MM.1S (cell line): ENCODE measurements at regions not wholly inside any gene's neighbourhood (a gene's known extent, or its start where the extent isn't known, plus 50 kb on each side); places are given as distances from the start of the nearest gene placed in this dataset.
"Not testable (repeated sequence)": the region's sequence is repeated elsewhere in the genome, so short reads cannot be mapped to it uniquely, and the experiment has no call there.

Experiments used
- DNase-seq: peaks from one replicate; pipeline ENCODE4 v3.0.0-alpha.2; 2015
- H2AFZ ChIP-seq: fragments of 300-600 bp; sonication (generic); 2 replicates; pipeline ENCODE4 v1.6.0; 2016; ENCODE audit warnings: antibody characterized with exemption, low read length
- H3F3A ChIP-seq: fragments of 300-600 bp; sonication (generic); 2 replicates; pipeline ENCODE4 v1.6.1; 2016; ENCODE audit warnings: mild to moderate bottlenecking, antibody characterized with exemption, low read length, moderate library complexity, mixed read lengths; ENCODE audit not compliant: insufficient read depth
- H3K27ac ChIP-seq: fragments of 300-600 bp; sonication (generic); 2 replicates; pipeline ENCODE4 v1.5.1; 2016; ENCODE audit warnings: mild to moderate bottlenecking, low read length
- H3K27me3 ChIP-seq: fragments of 300-600 bp; sonication (generic); replicated peaks from 2 replicates; pipeline ENCODE4 v1.6.0; 2016; ENCODE audit warnings: low read length; ENCODE audit not compliant: insufficient read depth
- H3K36me3 ChIP-seq: fragments of 300-600 bp; sonication (generic); replicated peaks from 2 replicates; pipeline ENCODE4 v1.6.1; 2016; ENCODE audit warnings: mild to moderate bottlenecking, low read length, mixed read lengths; ENCODE audit not compliant: insufficient read depth
- H3K4me1 ChIP-seq: fragments of 300-600 bp; sonication (generic); 2 replicates; pipeline ENCODE4 v1.6.1; 2016; ENCODE audit warnings: low read length, mixed read lengths
- H3K4me2 ChIP-seq: fragments of 300-600 bp; sonication (generic); 2 replicates; pipeline ENCODE4 v1.6.0; 2016; ENCODE audit warnings: low read depth, low read length
- H3K4me3 ChIP-seq: fragments of 300-600 bp; sonication (generic); 2 replicates; pipeline ENCODE4 v1.5.1; 2016; ENCODE audit warnings: low read length, mixed read lengths
- H3K79me2 ChIP-seq: fragments of 300-600 bp; sonication (generic); 2 replicates; pipeline ENCODE4 v1.6.1; 2016; ENCODE audit warnings: mixed run types, low read length, mixed read lengths
- H3K9ac ChIP-seq: fragments of 300-600 bp; sonication (generic); 2 replicates; pipeline ENCODE4 v1.6.1; 2016; ENCODE audit warnings: low read length, mixed read lengths
- H3K9me2 ChIP-seq: fragments of 300-600 bp; sonication (generic); replicated peaks from 2 replicates; pipeline ENCODE4 v1.6.1; 2016; ENCODE audit warnings: mild to moderate bottlenecking, low read length, mixed read lengths; ENCODE audit not compliant: insufficient read depth
- H3K9me3 ChIP-seq: fragments of 300-600 bp; sonication (generic); replicated peaks from 2 replicates; pipeline ENCODE4 v1.6.1; 2016; ENCODE audit warnings: mild to moderate bottlenecking, low read length, mixed read lengths; ENCODE audit not compliant: insufficient read depth
- H4K20me1 ChIP-seq: fragments of 300-600 bp; sonication (generic); 2 replicates; pipeline ENCODE4 v1.6.1; 2016; ENCODE audit warnings: mild to moderate bottlenecking, low read length, moderate library complexity, mixed read lengths; ENCODE audit not compliant: insufficient read depth

DNA sequence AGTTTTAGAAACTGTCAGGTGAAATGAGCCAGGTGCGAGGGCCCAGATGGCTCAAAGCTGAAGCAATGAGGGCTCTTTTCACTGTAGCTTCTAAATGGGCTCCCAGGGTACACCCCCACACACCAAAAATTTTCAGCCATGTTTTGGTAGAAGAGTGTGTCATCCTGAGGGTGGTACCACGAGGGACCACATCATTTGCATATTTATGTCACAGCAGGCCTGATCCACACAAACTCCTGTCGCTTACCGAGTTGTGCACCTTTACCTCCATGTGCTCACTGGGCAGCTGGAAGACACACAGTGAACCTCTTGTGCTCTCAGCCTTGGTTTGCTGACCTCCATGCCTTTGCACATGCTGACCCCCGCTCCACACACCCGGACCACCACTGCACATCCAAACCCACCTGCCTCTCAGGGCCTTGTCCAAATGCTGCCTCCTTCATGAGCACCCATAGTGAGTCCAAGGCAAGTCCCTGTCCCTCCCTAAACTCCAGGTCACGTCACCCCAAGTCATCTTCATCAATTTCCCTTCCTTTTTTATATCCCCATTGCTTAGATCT is 352.2 kb downstream of the BCL2L11 start:
- not testable (repeated sequence) for H3K27ac ChIP-seq, H3K9me2 ChIP-seq, H3K9ac ChIP-seq, H3K36me3 ChIP-seq, H4K20me1 ChIP-seq, H3F3A ChIP-seq, H3K9me3 ChIP-seq, H3K27me3 ChIP-seq, H2AFZ ChIP-seq, H3K4me3 ChIP-seq, H3K4me2 ChIP-seq, H3K4me1 ChIP-seq
- peak; percentile 5 for DNase-seq
- peaks cover 73% of the 10 kb centered on the region for H3K79me2 ChIP-seq

DNA sequence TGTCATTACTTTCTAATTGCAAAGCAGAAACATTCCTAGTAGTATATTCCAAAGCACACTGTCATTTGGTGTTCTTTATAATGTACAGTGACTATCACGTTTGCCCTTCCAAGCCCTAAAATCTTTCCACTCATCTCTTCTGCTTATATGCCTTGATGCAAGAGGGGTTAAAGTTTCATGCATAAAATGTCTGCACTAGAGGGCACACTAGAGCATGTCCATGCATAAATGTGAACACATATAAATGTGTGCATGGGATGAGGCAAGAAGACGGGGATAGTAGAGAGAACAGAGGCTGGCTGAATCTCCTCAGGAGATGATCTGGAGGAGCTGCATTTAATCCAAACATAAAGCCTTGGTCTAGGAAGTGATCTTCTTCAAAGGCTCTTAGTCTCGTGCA is 352.8 kb downstream of the BCL2L11 start:
- H3K4me1 ChIP-seq, H3K9me3 ChIP-seq, H4K20me1 ChIP-seq, H3K36me3 ChIP-seq, H3F3A ChIP-seq, H3K4me2 ChIP-seq, H3K27me3 ChIP-seq, H3K27ac ChIP-seq, H2AFZ ChIP-seq, H3K9ac ChIP-seq, H3K4me3 ChIP-seq, H3K9me2 ChIP-seq, DNase-seq: not testable (repeated sequence)
- peaks cover 75% of the 10 kb centered on the region for H3K79me2 ChIP-seq

DNA sequence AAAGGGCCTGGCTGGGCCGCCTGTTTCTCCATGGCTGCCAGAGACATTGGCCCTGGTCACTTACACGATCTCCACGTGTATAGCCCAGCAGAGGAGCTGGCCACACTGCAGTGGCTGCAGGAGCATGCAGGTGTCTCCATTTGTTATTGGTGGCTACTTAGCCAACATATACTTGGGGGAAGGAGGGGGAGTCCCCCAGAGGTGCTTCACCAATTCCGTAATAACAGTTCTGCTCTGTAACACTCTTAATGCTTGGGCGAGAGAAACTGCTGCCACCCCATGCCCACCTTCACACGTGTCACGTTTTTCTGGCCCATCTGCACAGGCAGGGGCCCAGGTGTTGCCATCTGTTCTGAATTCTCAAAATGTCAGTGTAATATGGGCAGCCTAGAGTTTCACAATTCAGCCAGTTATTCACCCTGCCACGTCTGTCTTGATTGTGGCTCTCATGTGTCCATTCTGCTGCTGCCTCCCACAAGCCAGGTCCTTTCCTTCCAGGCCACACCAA is 353.5 kb downstream of the BCL2L11 start:
- Histone ChIP-seq H3K79me2 (peaks cover 78% of the 10 kb centered on the region), H3K27ac (peak overlapping the region; percentile 49; the same call in 1 of the 2 replicates)
- DNase-seq = peak; percentile 24
- H3F3A ChIP-seq, H3K4me2 ChIP-seq, H3K36me3 ChIP-seq, H3K9me2 ChIP-seq, H3K4me1 ChIP-seq, H2AFZ ChIP-seq, H3K27me3 ChIP-seq, H3K9ac ChIP-seq, H3K9me3 ChIP-seq, H4K20me1 ChIP-seq, H3K4me3 ChIP-seq: not testable (repeated sequence)

DNA sequence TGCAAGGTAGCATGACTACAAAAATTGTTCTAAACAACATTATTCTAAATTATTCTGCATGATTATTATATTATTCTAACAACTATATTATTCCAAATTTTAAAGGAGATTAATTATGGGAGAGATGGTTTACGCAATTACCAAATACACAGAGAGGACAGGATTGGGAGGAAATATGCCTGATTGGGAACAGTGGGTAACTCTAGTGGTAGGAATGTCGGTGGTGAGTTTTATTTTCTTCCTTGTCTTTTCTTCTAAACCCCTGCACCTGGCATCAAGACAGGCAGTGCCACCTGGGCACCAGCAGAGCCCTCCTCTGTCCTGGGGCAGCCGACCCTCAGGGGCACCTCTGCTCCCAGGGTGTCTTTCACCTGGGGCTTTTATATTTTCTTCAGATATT is 357.6 kb downstream of the BCL2L11 start:
- not testable (repeated sequence) for H3K4me3 ChIP-seq, H3K9ac ChIP-seq, H3K9me2 ChIP-seq, H3K36me3 ChIP-seq, H3K27me3 ChIP-seq, H3K4me2 ChIP-seq, DNase-seq, H4K20me1 ChIP-seq, H2AFZ ChIP-seq, H3F3A ChIP-seq, H3K9me3 ChIP-seq
- Histone ChIP-seq H3K27ac (peak overlapping the region; percentile 65; the same call in 1 of the 2 replicates), H3K4me1 (peaks cover 12% of the 10 kb centered on the region; the same call in 1 of the 2 replicates), H3K79me2 (peaks cover 77% of the 10 kb centered on the region)

DNA sequence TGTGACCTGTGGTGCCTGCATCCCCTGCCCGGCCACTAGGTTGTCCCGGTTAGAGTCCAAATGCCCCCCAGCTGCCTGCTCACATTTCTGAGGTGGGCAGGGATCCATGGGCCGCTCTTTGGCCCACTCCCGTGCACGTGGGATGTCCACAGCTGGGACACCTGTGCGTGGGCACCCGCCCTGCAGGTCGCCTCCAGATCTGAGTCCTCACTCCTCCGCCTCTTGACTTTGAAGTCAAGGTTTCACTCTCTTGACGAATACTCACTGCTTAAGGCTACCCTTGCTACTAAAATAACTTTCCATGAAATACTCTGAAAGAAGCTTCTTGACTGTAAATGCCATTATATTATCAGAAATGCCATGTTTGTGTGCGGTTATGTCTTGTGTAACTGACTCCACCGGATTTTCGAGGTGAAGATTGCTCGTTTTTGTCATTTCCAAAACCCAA is 358.2 kb downstream of the BCL2L11 start:
- peak overlapping the region; percentile 31; the same call in 1 of the 2 replicates for H3K9ac ChIP-seq
- not testable (repeated sequence) for H3K4me2 ChIP-seq, H3K9me2 ChIP-seq, H2AFZ ChIP-seq, H3K36me3 ChIP-seq, H4K20me1 ChIP-seq, H3K27me3 ChIP-seq, H3F3A ChIP-seq, H3K9me3 ChIP-seq, H3K4me3 ChIP-seq
- H3K79me2 ChIP-seq = peaks cover 77% of the 10 kb centered on the region
- peak overlapping the region; percentile 65; the same call in 1 of the 2 replicates for H3K27ac ChIP-seq
- peak; percentile 6 for DNase-seq
- H3K4me1 ChIP-seq = peaks cover 14% of the 10 kb centered on the region; the same call in 1 of the 2 replicates

DNA sequence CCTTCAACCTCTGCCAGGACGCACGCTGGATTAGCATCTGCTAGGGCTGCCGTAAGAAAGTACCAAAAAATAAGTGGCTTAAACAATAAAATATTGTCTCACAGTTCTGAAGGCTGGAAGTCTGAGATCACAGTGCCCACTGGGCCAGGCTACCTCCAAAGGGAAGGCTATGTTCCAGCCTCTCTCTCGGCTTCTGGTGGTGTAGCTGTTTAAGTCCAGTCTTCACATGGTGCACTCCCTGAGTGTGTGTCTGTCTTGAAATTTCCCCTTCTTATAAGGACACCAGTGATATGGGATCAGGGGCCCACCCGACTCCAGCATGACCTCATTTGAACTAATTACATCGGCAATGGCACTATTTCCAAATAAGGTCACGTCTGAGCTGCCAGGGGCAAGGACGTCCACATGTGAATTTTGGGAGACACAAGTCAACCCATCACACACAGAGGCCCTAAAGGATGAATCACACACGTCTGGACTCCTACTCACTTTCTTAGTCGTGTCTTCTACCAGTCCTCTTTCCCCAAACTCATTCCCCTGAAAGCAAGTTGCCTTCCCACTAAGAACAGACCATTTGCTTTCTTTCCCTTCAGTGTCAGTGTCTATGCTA is 359.4 kb downstream of the BCL2L11 start:
- peak overlapping the region; percentile 65 for H3K27ac ChIP-seq
- not testable (repeated sequence) for H3K4me2 ChIP-seq

DNA sequence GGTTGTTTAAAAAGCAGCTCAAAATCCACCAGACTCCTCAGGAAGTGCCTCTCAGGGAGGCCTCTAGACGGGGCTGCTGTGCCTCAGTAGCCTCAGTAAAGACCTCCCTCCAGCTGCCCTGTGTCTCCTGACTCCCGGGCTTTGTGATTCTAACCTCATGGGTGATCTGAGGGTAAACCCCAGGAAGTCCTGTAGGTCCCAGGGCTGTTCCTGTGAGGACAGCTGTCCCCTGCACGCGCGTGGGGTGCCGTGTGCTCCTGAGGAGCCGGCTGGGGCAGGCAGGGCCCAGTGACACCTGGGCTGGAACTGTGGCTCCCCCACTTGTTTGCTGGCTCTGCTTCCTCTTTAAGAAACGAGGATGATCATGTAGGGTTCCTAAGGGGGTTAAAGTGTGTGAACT is 359.9 kb downstream of the BCL2L11 start:
- 0 out of 2 replicates have a peak overlapping the region, but pooled peaks have one; percentile 16 for H3K9ac ChIP-seq
- peak overlapping the region; percentile 65; the same call in 1 of the 2 replicates for H3K27ac ChIP-seq
- H3K9me3 ChIP-seq, H4K20me1 ChIP-seq, H3K27me3 ChIP-seq, H3K4me3 ChIP-seq, H3K36me3 ChIP-seq, H2AFZ ChIP-seq, H3K4me2 ChIP-seq, H3F3A ChIP-seq, H3K9me2 ChIP-seq: not testable (repeated sequence)
- peaks cover 14% of the 10 kb centered on the region; the same call in 1 of the 2 replicates for H3K4me1 ChIP-seq
- H3K79me2 ChIP-seq = peaks cover 69% of the 10 kb centered on the region
- DNase-seq = peak; percentile 40

More for the DNA sequence above, 359.4 kb downstream of the BCL2L11 start:
- not testable (repeated sequence) for H3F3A ChIP-seq, H3K9me2 ChIP-seq, H4K20me1 ChIP-seq, H3K36me3 ChIP-seq, H3K9ac ChIP-seq, H3K9me3 ChIP-seq, H3K27me3 ChIP-seq, H2AFZ ChIP-seq, H3K4me3 ChIP-seq
- Histone ChIP-seq H3K4me1 (peaks cover 14% of the 10 kb centered on the region; the same call in 1 of the 2 replicates), H3K79me2 (peaks cover 69% of the 10 kb centered on the region)
- peak; percentile 2 for DNase-seq

DNA sequence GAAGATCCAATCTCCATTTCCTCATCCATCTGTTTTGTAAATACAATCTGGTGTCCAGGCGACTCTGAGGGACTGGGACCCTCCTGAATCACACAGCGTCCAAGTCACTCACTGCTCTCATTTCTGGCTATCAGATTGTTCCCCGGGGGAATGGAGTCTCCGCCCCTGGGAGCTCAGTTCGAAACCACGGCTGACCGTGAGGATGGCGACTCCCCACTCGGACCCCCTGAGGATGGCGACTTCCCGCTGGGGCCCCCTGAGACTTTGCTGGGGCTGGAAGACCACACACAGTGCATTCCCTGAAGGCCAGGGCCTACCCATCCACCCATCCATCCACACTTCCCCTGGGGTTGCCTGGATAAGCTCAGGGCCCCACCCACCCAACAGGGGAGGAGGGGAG is 360.5 kb downstream of the BCL2L11 start:
- H3K27ac ChIP-seq = peak overlapping the region; percentile 63; the same call in 1 of the 2 replicates
- H3K4me1 ChIP-seq = peaks cover 14% of the 10 kb centered on the region; the same call in 1 of the 2 replicates
- not testable (repeated sequence) for H3K9me3 ChIP-seq, H3K9me2 ChIP-seq, H3F3A ChIP-seq, H2AFZ ChIP-seq, H3K27me3 ChIP-seq, DNase-seq, H3K4me2 ChIP-seq, H4K20me1 ChIP-seq, H3K36me3 ChIP-seq, H3K4me3 ChIP-seq
- peaks cover 70% of the 10 kb centered on the region for H3K79me2 ChIP-seq
- peak overlapping the region; percentile 31 for H3K9ac ChIP-seq
